Left lobe of liver (tissue), 2 donors: ENCODE measurements at regions not wholly inside any gene's neighbourhood (a gene's known extent, or its start where the extent isn't known, plus 50 kb on each side); places are given as distances from the start of the nearest gene placed in this dataset.
"Not testable (repeated sequence)": the region's sequence is repeated elsewhere in the genome, so short reads cannot be mapped to it uniquely, and the experiment has no call there.

Experiments
- ATAC-seq: fragments of 200-7000 bp; cut with Tn5 transposase; one replicate; pipeline ENCODE4 v1.9.1; 2020; ENCODE audit warnings: mild to moderate bottlenecking, moderate library complexity
- DNase-seq: peaks from one replicate; pipeline ENCODE4 v3.0.0-alpha.2; 2020; ENCODE audit warnings: low spot score
- donor health status: DM: no; HTN: no; CAD: no; lungs with moderate emphysema.
- donor health status: DM: no; HTN: yes; CAD: no.

GRCh38 chr1:94304553-94304952, 67.2 kb upstream of the ARHGAP29 start:
- no peak for ATAC-seq
- no peak for DNase-seq

GRCh38 chr1:94303005-94303404, 65.6 kb upstream of the ARHGAP29 start:
- peak; percentile 20 for ATAC-seq
- no peak for DNase-seq

- DNase-seq (no peak), ATAC-seq (no peak)
Measured at GRCh38 chr1:94302497-94302896, 65.1 kb upstream of the ARHGAP29 start.

- DNase-seq (no peak), ATAC-seq (no peak)
Measured at GRCh38 chr1:94301186-94301585, 63.8 kb upstream of the ARHGAP29 start.

GRCh38 chr1:94300731-94301130, 63.3 kb upstream of the ARHGAP29 start:
- DNase-seq (no peak), ATAC-seq (peak; percentile 51)

GRCh38 chr1:94299627-94300553, 62.5 kb upstream of the ARHGAP29 start:
- DNase-seq, result no peak
- ATAC-seq, result peak; percentile 61

- peak; percentile 80 for ATAC-seq
Measured at GRCh38 chr1:94298861-94299260, 61.5 kb upstream of the ARHGAP29 start.

GRCh38 chr1:94296018-94296417, 58.6 kb upstream of the ARHGAP29 start:
- ATAC-seq (no peak), DNase-seq (no peak)

More at GRCh38 chr1:94298861-94299260, 61.5 kb upstream of the ARHGAP29 start:
- DNase-seq, result no peak

- not testable (repeated sequence) for DNase-seq, ATAC-seq
Measured at GRCh38 chr1:94292978-94293377, 55.6 kb upstream of the ARHGAP29 start.

- ATAC-seq, DNase-seq: not testable (repeated sequence)
Measured at GRCh38 chr1:94289244-94289643, 51.9 kb upstream of the ARHGAP29 start.
